Fibroblast of upper back skin (primary cell): ENCODE measurements at regions not wholly inside any gene's neighbourhood (a gene's known extent, or its start where the extent isn't known, plus 50 kb on each side); places are given as distances from the start of the nearest gene placed in this dataset.
"Not testable (repeated sequence)": the region's sequence is repeated elsewhere in the genome, so short reads cannot be mapped to it uniquely, and the experiment has no call there.

Experiments used
- DNase-seq: peaks from one replicate; pipeline ENCODE4 v3.0.0-alpha.2; 2013

- peak; percentile 60 for DNase-seq
Observed at GRCh38 chr18:24567199-24567598, 106.8 kb downstream of the HRH4 start.

DNA sequence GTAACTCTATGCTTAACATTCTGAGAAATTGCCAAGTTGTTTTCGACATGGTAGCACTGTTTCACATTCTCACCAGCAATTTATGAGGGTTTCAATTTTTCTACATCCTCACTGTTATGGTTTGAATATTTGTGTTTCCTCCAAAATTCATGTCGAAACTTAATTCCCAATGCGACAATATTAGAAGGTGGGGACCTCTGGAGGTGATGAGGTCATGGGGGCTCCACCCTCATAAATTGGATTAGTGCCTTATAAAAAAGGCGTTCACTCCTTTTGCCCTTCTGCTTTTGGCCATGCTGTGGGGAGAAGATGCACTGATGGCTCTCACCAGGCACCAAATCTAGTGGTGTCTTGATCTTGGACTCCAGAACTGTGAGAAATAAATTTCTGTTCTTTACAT is 110.3 kb downstream of the HRH4 start:
- no peak for DNase-seq

DNA sequence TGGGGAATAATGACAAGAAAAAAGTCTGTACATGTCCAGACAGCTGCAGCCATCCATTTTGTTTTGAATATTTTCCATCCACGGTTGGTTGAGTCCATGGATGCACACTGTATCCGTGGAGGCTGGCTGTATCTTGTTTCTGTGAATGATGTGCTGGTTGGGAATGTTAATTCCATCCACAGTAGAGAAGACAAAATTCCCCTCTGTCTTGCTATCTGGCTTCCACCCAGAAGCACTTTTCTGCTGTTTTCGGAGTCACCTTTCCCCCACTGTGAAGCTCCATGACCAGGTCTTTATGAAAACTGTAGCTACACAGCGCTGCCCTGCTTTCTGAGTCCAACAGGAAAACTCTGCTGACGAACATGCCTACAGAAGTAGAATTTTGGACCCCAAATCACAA is 122.3 kb downstream of the HRH4 start:
- no peak for DNase-seq

DNA sequence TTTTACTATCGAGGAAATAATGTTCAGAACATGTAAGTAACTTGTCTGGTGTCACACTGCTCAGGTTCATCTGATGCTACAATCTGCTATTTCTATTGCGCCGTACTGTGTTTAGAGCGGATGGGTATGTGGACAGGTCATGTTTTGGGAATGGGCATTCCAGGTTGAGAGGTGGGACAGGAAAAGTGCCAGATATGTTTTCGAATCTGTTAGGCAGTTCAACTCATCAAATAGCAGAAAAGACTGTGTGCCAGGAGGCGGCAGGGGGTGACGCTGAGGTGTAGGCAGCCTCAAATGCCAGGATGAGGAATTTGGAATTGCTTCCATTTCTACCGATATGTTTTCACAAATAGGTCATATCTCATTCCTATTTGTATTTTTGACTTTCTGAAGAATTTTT is 123.8 kb downstream of the HRH4 start:
- no peak for DNase-seq

GRCh38 chr18:24584813-24585212 is 124.4 kb downstream of the HRH4 start:
- DNase-seq: peak; percentile 30

DNA sequence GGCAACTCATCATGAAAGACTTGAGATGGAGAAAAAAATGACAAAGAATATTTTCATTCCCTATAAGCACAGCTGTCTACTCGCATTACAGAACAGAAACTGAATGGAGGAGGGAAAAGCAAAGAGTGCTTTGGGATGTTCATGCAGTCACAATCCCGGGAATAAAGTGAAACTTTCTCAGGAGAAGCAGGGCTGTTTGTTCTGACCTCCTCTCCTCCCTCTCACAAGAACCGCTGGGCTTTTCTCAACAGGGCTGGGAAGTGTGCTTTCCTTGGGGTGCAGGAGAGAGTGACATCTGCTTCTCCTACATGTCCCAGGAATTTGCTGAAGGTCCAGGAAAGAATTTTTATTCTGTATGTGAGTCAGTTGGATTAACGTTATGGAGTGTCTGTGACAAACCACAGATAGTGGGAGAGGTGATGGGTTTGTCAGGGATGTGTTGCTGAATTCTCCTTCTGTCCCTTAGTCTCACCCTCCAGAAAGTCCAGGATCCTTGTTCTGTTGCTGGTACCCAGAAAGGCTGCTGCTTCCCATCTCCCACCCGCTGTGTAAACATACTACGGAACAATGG is 125.6 kb downstream of the HRH4 start:
- DNase-seq: peak; percentile 17

- DNase-seq: no peak
Observed at GRCh38 chr18:24586662-24587360, 126.4 kb downstream of the HRH4 start.

GRCh38 chr18:24588440-24588839 is 128.0 kb downstream of the HRH4 start:
- no peak for DNase-seq

DNA sequence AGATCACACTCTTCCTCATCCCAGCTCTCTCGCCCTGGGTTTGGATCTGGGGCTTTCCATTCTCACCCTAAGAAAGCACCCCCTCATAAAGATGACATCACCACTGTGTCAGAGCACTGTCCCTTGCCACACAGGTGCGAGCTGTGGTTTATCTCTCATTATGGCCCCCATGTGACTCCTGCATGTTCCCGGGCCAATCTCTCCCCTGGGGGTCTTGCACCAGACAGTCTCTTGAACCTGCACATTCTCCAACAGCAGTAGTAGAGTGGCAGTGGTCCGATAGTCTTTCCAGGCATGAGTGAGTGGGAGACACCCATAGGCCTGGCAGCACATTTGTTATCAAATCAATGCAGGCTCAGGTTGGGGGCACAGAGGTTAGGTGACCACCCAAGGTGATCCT is 130.5 kb downstream of the HRH4 start:
- no peak for DNase-seq

DNA sequence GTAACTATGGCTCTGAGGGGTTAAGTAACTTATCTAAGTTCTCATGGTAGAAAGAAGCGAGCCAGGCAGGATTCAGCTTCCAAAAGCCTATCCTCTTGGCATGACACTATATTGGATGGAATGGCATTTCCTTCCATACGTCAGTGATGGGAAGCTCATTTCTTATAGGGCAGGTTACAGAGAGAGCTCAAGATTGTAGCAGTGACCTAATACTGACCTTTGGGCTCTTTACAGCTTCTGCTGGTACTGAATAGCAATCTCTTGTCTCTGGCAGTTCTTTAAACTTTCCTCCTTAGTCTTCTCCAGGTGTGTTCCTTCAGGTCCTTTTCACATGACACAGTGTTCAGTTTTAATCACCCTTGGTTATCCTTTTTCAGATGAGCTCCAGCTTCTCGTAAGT is 133.0 kb downstream of the HRH4 start:
- no peak for DNase-seq

DNA sequence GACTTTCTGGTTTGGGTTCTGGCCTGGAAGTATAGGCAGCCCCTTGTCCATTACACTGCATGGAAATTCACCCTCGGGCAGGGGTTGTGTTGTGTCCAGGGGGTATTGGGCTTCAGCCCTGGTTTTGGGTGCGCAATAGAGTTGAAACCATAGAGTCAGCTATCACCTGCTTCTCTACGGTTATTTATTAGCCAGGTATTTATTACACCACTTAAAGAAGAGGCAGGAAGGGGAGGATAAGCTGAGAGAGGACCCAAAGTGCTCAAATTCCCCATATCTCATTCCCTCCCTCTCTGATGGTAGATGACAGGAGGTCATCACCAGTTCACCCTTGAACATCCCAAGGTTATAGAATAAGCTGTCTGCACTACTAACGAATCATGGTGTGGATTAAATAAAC is 133.4 kb downstream of the HRH4 start:
- DNase-seq: no peak

- no peak for DNase-seq
Observed at GRCh38 chr18:24595561-24596031, 135.2 kb downstream of the HRH4 start.

DNA sequence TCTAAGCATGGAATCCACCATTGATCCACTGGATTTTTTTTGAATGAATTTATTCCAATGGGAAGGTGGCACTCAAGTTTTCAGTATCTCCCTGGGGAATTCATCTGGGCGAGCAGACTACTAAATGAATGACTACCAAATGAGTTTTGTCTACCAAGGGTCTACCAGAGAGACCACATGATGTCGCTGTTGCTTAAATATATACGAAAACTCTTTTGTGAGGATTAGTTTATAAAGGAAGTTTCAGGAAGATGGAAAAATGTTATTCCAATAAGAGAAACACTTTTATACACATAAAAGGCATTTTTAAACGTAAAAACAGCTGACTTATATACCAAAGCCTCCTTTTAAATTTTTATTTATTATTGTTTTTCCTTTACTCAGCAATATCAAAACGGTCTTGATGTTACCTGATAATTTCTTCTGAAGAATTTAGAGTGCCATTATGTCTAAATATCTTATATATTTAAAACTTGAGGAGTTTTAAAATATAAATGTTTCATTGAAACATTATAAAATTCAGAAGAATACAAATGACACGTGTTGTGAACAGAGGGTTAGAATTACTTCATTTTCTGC is 139.7 kb downstream of the HRH4 start:
- peak; percentile 70 for DNase-seq

- no peak for DNase-seq
Observed at GRCh38 chr18:24601585-24601984, 141.1 kb downstream of the HRH4 start.

DNA sequence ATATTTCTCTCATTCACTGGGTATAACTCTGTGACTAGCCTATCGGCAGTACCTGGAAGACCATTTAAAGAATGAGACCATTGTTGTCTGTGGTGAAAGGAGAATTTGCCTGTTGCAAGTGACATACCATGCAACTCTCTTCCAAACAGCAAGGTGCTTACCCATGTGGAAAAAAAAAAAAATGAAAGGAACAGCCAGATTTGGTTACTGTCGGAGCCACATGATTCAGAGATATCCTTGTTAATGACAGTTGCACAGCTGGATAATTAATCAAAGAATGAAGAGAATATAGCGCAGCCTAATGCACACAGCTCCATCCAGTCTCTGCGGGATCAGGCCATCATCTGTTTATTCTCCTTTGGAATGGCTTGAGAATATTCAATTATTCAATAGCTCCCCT is 141.8 kb downstream of the HRH4 start:
- DNase-seq: no peak

DNA sequence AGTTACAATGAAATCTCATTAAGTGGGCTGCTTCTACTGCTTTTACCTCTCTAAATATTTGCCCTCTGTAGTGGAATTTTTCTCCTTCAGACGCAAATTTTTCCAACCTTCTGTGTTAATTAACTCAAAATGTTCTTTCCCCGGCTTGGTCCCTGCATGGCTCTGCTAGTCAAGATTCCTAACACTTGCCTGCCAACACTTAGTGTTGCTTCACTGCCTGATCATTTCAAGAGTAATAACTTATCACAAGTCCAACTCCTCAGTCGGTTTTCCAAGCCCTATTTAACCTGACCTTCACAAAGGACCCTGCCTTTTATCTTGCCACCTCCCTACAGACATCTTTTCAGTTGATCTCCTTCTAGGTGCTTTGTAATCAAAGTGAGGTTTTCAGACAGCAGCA is 142.7 kb downstream of the HRH4 start:
- no peak for DNase-seq

GRCh38 chr18:24605444-24605843 is 145.0 kb downstream of the HRH4 start:
- no peak for DNase-seq

- DNase-seq: no peak
Observed at GRCh38 chr18:24609254-24609653, 148.8 kb downstream of the HRH4 start.

DNA sequence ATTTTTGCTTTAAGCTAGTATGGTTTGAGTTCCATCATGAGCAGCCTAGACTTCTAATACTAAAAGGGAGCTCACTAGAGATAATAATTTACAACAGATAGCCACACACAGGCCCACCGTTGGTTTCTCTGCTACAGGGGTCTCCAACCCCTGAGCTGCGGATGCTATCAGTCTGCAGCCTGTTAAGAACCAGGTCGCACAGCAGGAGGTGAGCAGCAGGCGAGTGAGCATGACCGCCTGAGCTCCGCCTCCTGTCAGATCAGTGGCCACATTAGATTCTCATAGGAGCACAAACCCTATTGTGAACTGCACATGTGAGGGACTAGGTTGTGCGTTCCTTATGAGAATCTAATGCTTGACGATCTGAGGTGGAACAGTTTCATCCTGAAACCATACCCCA is 150.6 kb downstream of the HRH4 start:
- no peak for DNase-seq

- no peak for DNase-seq
Observed at GRCh38 chr18:24613896-24614640, 153.6 kb downstream of the HRH4 start.

- no peak for DNase-seq
Observed at GRCh38 chr18:24616653-24617052, 156.2 kb downstream of the HRH4 start.

DNA sequence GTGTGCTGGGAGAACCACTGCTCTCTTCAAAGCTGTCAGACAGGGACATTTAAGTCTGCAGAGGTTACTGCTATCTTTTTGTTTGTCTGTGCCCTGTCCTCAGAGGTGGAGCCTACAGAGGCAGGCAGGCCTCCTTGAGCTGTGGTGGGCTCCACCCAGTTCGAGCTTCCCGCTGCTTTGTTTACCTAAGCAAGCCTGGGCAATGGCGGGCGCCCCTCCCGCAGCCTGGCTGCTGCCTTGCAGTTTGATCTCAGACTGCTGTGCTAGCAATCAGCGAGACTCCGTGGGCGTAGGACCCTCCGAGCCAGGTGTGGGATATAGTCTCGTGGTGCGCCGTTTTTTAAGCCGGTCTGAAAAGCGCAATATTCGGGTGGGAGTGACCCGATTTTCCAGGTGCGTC is 164.0 kb downstream of the HRH4 start:
- not testable (repeated sequence) for DNase-seq

GRCh38 chr18:24627644-24628315 is 167.3 kb downstream of the HRH4 start:
- DNase-seq: no peak
